ENCODE measurements at regions not wholly inside any gene's neighbourhood (a gene's known extent, or its start where the extent isn't known, plus 50 kb on each side); places are given as distances from the start of the nearest gene placed in this dataset.

GRCh38 chr5:54363669-54364068 lies 53.3 kb upstream of the ARL15 start:
- CTCF ChIA-PET: no interaction called here
- no peak overlapping the region for H3K27ac ChIP-seq (ENCODE audit: low read depth, low read length, poor library complexity, severe bottlenecking)
- no peak overlapping the region for H3K4me3 ChIP-seq (ENCODE audit: low read depth, low read length, poor library complexity, severe bottlenecking)
- H3K9me3 ChIP-seq (ENCODE audit: low read depth, low read length, poor library complexity, severe bottlenecking): no peaks in the 10 kb centered on the region
- no peaks in the 10 kb centered on the region for H3K36me3 ChIP-seq (ENCODE audit: insufficient read depth, low read length, poor library complexity, severe bottlenecking)
- H3K27me3 ChIP-seq (replicated peaks; ENCODE audit: insufficient read depth, low read depth, low read length, poor library complexity): no peaks in the 10 kb centered on the region
- intact Hi-C loops (cut with micrococcal nuclease; ENCODE audit: unreplicated experiment): no loop called here
- no peaks in the 10 kb centered on the region for H3K4me1 ChIP-seq (ENCODE audit: insufficient read depth, low read length, poor library complexity, severe bottlenecking)
- DNase-seq (ENCODE audit: low spot score): no peak
- POLR2A ChIA-PET (ENCODE audit: low non-redundant PET): no interaction called here
- TF ChIP-seq, protein P1, sequence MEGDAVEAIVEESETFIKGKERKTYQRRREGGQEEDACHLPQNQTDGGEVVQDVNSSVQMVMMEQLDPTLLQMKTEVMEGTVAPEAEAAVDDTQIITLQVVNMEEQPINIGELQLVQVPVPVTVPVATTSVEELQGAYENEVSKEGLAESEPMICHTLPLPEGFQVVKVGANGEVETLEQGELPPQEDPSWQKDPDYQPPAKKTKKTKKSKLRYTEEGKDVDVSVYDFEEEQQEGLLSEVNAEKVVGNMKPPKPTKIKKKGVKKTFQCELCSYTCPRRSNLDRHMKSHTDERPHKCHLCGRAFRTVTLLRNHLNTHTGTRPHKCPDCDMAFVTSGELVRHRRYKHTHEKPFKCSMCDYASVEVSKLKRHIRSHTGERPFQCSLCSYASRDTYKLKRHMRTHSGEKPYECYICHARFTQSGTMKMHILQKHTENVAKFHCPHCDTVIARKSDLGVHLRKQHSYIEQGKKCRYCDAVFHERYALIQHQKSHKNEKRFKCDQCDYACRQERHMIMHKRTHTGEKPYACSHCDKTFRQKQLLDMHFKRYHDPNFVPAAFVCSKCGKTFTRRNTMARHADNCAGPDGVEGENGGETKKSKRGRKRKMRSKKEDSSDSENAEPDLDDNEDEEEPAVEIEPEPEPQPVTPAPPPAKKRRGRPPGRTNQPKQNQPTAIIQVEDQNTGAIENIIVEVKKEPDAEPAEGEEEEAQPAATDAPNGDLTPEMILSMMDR (conservative IDR thresholded peaks at IDR 0.05; ENCODE audit: low read depth, low read length): no peak
- TF ChIP-seq EZH2 (IDR thresholded peaks at IDR 0.05; ENCODE audit: borderline replicate concordance, low read depth, low read length, poor library complexity, severe bottlenecking): no peak
- no TSS peak for BruUV-seq (replicated peaks)

DNA sequence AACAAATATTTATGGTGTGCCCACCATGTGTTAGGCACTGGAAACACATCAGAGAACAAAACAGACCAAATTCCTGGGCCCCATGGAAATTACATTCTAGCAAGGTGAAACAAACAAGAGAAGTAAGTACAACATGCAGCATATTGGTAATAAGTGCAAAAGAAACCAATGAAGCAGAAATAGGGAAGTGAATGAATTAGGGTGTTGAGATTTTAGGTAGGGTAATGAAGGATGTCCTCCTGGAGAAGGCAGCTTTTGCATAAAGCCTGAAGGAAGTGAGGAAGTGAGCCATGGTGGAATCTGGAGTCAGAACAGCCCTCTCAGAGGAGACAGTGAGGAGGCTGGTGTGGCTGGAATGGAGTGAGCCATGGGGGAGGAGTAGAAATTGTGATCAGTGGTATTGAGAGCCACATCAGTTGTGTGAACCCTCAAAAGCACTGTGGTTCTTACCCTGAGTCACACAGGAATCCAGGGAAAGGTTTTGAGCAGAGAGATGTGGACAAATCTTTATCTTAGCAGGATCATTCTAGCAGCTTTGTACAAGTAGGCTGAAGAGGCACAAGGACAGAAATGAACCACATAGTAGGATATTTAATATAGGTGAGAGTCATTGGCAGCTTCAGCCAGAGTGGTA lies 52.7 kb upstream of the ARL15 start:
- POLR2A ChIA-PET (ENCODE audit: low non-redundant PET): no interaction called here
- H3K4me3 ChIP-seq (ENCODE audit: low read depth, low read length, poor library complexity, severe bottlenecking): no peak overlapping the region
- DNase-seq (ENCODE audit: low spot score): no peak
- intact Hi-C loops (cut with micrococcal nuclease; ENCODE audit: unreplicated experiment): no loop called here
- H3K9me3 ChIP-seq (ENCODE audit: low read depth, low read length, poor library complexity, severe bottlenecking): no peaks in the 10 kb centered on the region
- no TSS peak for BruUV-seq (replicated peaks)
- CTCF ChIA-PET: no interaction called here
- no peaks in the 10 kb centered on the region for H3K27me3 ChIP-seq (replicated peaks; ENCODE audit: insufficient read depth, low read depth, low read length, poor library complexity)
- H3K27ac ChIP-seq (ENCODE audit: low read depth, low read length, poor library complexity, severe bottlenecking): no peak overlapping the region
- H3K4me1 ChIP-seq (ENCODE audit: insufficient read depth, low read length, poor library complexity, severe bottlenecking): no peaks in the 10 kb centered on the region
- TF ChIP-seq, protein P1 (conservative IDR thresholded peaks at IDR 0.05; ENCODE audit: low read depth, low read length): no peak
- TF ChIP-seq EZH2 (IDR thresholded peaks at IDR 0.05; ENCODE audit: borderline replicate concordance, low read depth, low read length, poor library complexity, severe bottlenecking): no peak
- no peaks in the 10 kb centered on the region for H3K36me3 ChIP-seq (ENCODE audit: insufficient read depth, low read length, poor library complexity, severe bottlenecking)

DNA sequence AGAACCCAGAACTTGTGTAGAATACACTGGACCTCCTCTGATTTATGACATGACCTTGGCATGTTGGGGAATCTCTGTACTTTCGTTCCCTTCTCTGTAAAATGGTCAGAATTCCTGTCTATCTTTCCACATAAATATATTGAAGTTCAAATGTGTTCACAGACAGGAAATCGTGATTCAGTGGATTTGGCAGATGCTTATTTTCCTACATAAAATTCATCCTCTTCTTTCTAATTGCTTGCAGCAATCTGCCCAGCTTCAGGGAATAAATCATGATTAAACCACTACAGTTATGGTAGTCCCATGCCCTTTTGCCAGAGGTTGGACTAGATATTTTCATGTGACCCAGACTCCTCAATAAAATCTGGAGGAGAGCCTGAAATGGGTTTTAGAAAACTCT lies 52.1 kb upstream of the ARL15 start:
- ChIA-PET CTCF (no interaction called here), POLR2A (ENCODE audit: low non-redundant PET) (no interaction called here)
- TF ChIP-seq EZH2 (IDR thresholded peaks at IDR 0.05; ENCODE audit: borderline replicate concordance, low read depth, low read length, poor library complexity, severe bottlenecking): no peak
- TF ChIP-seq, protein P1 (conservative IDR thresholded peaks at IDR 0.05; ENCODE audit: low read depth, low read length): no peak
- DNase-seq (ENCODE audit: low spot score): no peak
- Histone ChIP-seq H3K4me1 (ENCODE audit: insufficient read depth, low read length, poor library complexity, severe bottlenecking) (no peaks in the 10 kb centered on the region), H3K27me3 (replicated peaks; ENCODE audit: insufficient read depth, low read depth, low read length, poor library complexity) (no peaks in the 10 kb centered on the region), H3K27ac (ENCODE audit: low read depth, low read length, poor library complexity, severe bottlenecking) (no peak overlapping the region), H3K36me3 (ENCODE audit: insufficient read depth, low read length, poor library complexity, severe bottlenecking) (no peaks in the 10 kb centered on the region), H3K4me3 (ENCODE audit: low read depth, low read length, poor library complexity, severe bottlenecking) (no peak overlapping the region), H3K9me3 (ENCODE audit: low read depth, low read length, poor library complexity, severe bottlenecking) (no peaks in the 10 kb centered on the region)
- intact Hi-C loops (cut with micrococcal nuclease; ENCODE audit: unreplicated experiment): no loop called here
- BruUV-seq (replicated peaks): no TSS peak

Data from A673 (cell line).